Activated naive CD4-positive, alpha-beta T cell treated with anti-CD3 and anti-CD28 coated beads, Interleukin-2, amount 50 U/mL, for 72 hours (primary cell): ENCODE measurements at regions not wholly inside any gene's neighbourhood (a gene's known extent, or its start where the extent isn't known, plus 50 kb on each side); places are given as distances from the start of the nearest gene placed in this dataset.

Experiments
- ATAC-seq, 2 donors: fragments of 150-1000 bp; cut with Tn5 transposase; 2 replicates each; pipeline ENCODE4 v1.10.0; 2021; ENCODE audit warnings: mild to moderate bottlenecking in 2 of 2, moderate library complexity in 2 of 2
- DNase-seq, 2 donors: peaks; one replicate each; pipeline ENCODE4 v3.0.0; 2021 to 2022; ENCODE audit warnings: low spot score in 2 of 2
- H3K27ac Mint-ChIP-seq, 2 donors: one replicate each; pipeline ENCODE4 v1.8.0; 2022; ENCODE audit warnings: mild to moderate bottlenecking in 2 of 2, mixed read lengths in 2 of 2
- H3K36me3 Mint-ChIP-seq, 2 donors: one replicate each; pipeline ENCODE4 v1.8.0; 2022; ENCODE audit warnings: mixed read lengths in 2 of 2
- H3K9me3 Mint-ChIP-seq, 2 donors: one replicate each; pipeline ENCODE4 v1.8.0; 2022; ENCODE audit warnings: mixed read lengths in 2 of 2

DNA sequence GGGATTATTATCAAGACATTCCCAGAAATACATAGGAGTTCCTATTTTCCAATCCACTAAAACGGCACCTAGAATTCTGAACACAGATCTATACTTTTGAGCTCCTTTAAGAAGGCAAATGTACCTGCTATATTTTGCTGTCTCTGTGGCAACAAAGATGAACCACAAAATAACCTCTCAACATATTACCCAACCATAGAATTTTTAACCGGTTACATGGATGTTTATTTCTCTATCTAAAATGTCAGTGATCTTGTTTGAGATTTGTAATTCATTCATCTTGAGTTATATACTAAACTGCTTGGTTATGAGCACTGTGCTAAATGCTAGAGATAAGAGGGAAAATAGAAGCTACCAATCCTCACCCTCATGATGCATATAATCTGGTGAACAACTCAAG, 117.5 kb upstream of the HMGCLL1 start:
- DNase-seq: no peak
- Mint-ChIP-seq H3K9me3 (peaks cover 7 to 12% of the 10 kb centered on the region in 2 donors), H3K36me3 (no peaks in the 10 kb centered on the region), H3K27ac (no peak overlapping the region)
- no peak for ATAC-seq

DNA sequence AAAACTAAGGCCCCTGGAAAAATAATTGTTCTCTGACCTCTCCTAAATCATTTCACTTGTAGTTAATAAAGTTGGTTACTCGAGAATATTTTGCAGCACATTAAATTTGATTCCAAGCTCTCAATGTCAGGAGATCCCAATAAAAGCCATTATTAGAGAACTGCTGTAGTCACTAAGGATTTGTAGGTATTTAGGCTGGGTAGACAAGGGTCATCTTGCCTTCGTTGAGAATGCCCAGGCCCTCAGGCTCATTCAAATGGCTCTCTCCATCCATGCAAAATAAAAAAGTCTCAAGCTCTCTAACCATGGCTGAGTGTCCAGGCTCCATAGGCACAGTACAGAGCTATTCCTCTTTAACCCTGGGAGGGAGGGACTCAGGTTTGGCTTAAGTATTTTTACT, 117.0 kb upstream of the HMGCLL1 start:
- no peak overlapping the region for H3K27ac Mint-ChIP-seq

DNA sequence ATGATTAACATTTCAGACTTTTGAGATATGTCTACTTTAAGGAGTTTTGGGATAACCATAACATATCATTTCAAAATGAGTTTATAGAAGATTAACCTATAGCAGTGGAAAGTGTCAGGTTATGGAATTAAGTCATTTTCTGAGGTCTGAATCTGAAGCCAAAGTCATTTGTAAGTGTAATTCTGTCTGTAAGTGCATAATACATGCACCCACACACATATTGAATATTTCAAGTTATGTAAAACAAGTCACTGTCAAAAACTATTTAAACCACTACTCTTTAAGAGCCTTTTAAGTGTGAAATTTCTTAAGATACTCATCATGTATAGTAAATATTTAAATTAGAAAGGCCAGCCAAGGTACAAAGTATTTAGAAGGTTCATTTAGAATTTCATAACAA, 115.8 kb upstream of the HMGCLL1 start:
- no peak for DNase-seq
- H3K36me3 Mint-ChIP-seq: no peaks in the 10 kb centered on the region
- no peak for ATAC-seq
- peaks cover 7 to 12% of the 10 kb centered on the region in 2 donors for H3K9me3 Mint-ChIP-seq
- H3K27ac Mint-ChIP-seq: no peak overlapping the region

More for the DNA sequence above, 117.0 kb upstream of the HMGCLL1 start:
- DNase-seq (no peak), ATAC-seq (no peak)
- Mint-ChIP-seq H3K9me3 (peaks cover 7 to 12% of the 10 kb centered on the region in 2 donors), H3K36me3 (no peaks in the 10 kb centered on the region)

DNA sequence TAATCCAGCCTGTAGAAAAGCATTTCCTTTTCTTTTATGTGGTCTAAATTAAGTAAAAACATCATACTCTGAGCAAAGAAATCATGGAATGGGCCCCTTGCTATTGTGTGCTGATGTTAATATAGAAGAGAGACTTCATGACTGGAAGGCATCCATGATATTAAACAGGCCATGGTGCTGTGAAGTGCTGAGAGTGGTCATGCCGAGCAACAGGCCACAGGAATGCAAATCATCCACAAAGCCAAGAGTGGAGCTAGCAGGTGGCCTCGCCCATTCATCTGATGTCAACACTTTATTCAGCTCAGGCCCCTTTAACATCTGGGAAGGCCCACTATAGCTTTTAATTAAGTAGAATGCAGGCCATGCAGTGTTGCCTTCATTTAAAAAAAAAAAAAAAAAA, 115.2 kb upstream of the HMGCLL1 start:
- no peaks in the 10 kb centered on the region for H3K36me3 Mint-ChIP-seq
- DNase-seq: no peak
- no peak overlapping the region for H3K27ac Mint-ChIP-seq
- H3K9me3 Mint-ChIP-seq: peaks cover 3 to 12% of the 10 kb centered on the region in 2 donors
- no peak for ATAC-seq

DNA sequence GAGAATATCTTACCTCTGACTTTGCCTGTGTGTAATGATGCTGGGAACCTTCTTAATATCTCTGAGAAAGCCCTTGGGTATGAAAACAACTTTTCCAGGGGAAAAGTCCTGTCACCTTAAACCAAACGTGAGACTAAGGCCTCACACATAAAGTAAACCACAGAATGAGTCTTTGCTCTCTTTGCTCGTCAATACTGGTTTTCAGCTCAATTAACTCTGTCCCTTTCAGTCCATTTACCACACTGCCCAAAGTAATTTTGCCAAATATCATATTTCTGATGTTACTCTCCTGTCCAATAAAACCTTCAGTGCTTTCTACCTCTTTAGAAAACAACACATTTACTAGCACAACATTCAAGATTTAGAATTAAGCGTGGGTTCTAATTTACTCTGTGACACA, 100.5 kb upstream of the HMGCLL1 start:
- Mint-ChIP-seq H3K9me3 (peaks cover 4 to 10% of the 10 kb centered on the region in 2 donors), H3K27ac (no peak overlapping the region), H3K36me3 (peaks cover 3 to 4% of the 10 kb centered on the region in 2 donors)
- ATAC-seq: no peak
- no peak for DNase-seq

DNA sequence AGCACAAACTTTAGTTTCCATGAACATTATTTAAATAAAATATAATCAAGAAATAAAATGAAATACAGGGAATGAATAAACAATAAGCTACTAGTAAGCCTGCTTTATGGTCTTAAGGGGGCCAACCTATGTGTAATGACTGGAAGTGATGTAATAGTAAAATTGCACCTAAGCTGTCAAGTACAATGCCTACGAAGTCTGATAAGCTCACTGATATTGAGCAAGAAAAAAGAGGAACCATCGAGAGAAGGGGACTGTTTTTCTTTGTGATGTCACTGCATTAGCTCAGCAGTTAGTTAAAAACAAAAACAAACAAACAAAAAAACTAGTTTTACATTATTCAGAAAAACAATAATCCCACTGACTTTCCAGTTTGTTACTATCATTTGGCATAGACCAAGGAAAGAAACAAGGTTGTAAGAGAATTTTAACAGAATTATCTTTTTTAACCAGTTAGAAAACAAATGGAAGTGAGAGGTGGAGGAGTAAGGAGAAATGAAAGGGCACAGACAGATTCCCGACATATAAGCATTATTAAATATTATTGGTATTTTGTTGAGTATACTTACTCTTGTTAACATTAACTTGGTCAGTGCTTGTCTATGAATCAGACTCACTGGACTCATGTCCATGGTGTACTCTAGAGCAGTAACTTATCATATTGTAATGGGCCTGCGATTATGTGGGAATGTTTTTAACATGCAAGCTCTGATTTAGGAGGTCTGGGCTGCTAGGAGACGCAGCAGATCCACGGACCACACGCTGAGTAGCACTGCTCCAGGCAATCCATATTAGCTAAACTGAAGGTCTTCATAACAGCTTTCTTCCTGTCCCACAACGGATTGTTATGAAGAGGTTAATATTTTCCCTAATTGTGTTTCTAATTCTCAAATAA, 99.6 kb upstream of the HMGCLL1 start:
- DNase-seq: no peak
- H3K36me3 Mint-ChIP-seq: no peaks in the 10 kb centered on the region
- no peak overlapping the region for H3K27ac Mint-ChIP-seq
- no peak for ATAC-seq
- peaks cover 0 to 12% of the 10 kb centered on the region in 2 donors for H3K9me3 Mint-ChIP-seq

DNA sequence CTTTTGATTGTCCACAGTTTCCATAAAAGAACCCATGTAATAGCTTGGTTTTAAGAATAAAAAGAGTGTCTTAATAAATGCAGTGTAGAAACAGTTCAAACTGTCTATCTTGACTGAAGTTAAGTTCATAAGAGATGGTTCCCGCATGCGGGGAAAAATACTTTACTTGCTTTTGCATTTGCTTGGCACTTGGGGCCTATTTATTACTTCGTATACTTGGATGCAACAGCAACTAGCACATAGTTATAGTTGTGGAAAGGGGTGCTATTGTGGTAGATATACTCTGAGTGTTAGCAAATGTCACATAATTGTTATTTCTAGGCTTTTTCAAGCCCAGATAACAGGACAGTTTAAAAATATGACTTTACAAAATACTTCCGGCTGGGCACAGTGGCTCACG, 97.7 kb upstream of the HMGCLL1 start:
- DNase-seq: no peak
- Mint-ChIP-seq H3K27ac (no peak overlapping the region), H3K9me3 (peaks cover 0 to 12% of the 10 kb centered on the region in 2 donors), H3K36me3 (no peaks in the 10 kb centered on the region)
- ATAC-seq: no peak

DNA sequence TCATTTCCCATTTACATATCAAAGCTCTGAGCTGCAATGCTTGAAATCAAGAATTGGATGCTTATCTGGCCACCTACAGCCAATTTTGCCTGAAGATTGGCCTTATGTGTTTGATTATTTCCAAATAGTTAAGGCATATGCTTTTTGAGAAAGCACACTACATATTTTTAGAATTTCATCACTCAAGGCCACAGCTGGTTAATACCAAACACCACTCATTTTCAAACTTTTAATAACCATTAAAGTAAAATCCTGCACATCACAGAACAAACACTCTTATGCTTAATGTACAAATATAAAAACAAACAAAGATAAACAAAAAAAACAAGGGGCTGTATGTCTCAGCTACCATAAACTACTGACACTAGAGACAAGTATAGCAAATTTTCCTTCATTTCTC, 96.9 kb upstream of the HMGCLL1 start:
- Mint-ChIP-seq H3K36me3 (no peaks in the 10 kb centered on the region), H3K27ac (no peak overlapping the region), H3K9me3 (peaks cover 0 to 12% of the 10 kb centered on the region in 2 donors)
- ATAC-seq: no peak
- DNase-seq: no peak

DNA sequence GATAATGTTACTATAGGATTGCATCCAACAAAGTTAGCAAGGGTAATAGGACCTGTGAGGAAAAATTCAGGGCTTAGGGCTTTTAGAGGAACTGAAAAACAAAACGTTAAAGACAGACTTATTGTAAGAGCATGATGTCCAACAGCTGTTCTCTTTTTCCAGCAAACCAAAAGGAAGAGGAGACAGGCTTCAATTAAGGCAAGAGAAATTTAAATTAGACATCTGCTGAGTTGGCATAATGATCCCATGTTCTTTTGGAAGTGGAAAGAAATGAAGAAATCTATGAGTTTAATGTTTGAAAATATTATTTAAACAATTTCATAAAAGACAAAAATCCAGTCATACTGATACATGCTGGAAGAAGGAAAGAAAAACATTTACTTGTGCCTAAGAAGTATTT, 95.7 kb upstream of the HMGCLL1 start:
- ATAC-seq (no peak), DNase-seq (no peak)
- Mint-ChIP-seq H3K27ac (no peak overlapping the region), H3K9me3 (peaks cover 7 to 8% of the 10 kb centered on the region in 2 donors), H3K36me3 (no peaks in the 10 kb centered on the region)

DNA sequence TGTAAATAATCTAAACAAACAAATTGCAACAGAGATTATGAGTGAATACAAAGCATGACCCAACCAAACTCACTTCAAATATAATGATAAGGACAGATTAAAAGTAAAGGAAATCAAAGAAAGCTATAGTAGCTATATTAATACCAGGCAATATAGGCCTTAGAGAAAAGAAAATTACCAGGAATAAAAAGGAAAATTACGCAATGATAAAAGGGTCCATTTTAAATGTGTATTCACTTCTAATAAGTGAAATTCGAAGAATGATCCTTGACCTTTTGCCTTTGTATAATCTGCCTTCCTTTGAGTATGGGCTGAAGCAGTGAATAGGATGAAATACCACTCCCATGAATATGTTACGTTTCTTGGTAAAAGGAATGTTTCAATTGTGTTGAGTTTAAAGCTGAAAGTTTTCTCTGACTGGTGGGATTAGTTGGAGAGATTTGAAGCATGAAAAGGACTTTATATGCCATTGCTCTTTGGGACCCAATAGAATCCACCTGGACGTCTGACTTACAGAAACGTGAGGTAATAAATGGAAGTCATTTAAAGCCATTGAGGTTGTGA, 91.9 kb upstream of the HMGCLL1 start:
- ATAC-seq (no peak), DNase-seq (no peak)
- no peak overlapping the region for H3K27ac Mint-ChIP-seq
- H3K9me3 Mint-ChIP-seq: peaks cover 4 to 20% of the 10 kb centered on the region in 2 donors
- H3K36me3 Mint-ChIP-seq: no peaks in the 10 kb centered on the region

DNA sequence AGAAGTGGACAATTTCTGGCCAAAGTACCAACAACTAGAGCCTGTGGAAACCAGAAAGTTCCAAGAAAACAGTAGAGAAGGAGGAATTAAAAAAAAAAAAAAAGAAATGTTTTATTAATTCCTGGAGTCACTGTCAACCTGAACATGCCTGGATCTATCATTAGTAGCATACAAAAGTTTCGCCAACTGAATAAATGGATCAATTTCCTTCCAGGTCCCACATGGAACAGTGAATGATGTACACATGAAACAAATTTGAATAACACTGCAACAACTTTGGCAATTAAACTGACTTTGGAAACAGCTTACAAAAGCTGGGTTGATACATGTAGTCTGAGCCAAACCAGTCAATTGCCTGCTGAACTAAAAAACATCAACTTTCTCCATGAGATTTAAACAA, 90.0 kb upstream of the HMGCLL1 start:
- no peak overlapping the region for H3K27ac Mint-ChIP-seq
- DNase-seq (no peak), ATAC-seq (no peak)
- peaks cover 6 to 25% of the 10 kb centered on the region in 2 donors for H3K9me3 Mint-ChIP-seq
- peaks cover 0 to 1% of the 10 kb centered on the region in 2 donors for H3K36me3 Mint-ChIP-seq

DNA sequence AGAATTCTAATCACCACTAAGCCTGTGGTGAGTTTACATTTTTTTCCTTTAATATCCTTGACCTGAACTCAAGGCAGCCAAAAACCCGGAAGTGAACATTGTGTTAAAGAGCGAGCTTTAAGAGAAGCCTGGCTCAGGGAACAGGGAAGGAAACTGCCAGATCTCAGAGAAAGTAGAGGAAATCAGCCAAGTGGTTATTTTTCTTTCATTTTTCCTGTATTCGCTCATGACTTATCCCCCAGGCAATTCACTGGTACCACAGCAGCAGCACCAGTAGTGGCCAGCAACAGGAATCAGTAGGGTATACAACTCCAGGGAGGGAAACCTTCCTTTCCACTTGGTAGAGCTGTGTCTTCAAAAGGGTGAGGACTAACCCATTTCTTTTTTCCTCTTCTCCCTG, 89.6 kb upstream of the HMGCLL1 start:
- no peak overlapping the region for H3K27ac Mint-ChIP-seq
- ATAC-seq: no peak
- no peak for DNase-seq
- H3K9me3 Mint-ChIP-seq: peaks cover 9 to 29% of the 10 kb centered on the region in 2 donors
- peaks cover 0 to 4% of the 10 kb centered on the region in 2 donors for H3K36me3 Mint-ChIP-seq

DNA sequence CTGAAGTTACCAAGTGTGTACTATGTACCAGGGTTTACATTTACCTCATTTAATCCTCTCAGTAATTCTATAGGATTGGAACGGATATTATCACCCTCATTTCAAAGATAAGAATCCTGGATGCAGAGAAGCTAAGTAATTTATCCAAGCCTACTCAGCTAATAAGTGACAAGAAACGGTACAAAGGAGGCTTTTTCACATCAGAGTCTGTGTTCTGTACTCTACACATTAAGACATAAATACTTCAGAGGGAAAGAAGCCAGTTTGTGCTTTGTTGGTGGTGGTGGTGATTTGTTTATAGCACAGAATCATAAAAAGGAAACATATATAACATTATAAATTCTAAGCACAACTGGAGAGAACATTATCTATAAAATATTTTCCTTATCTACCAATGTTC, 88.3 kb upstream of the HMGCLL1 start:
- H3K27ac Mint-ChIP-seq: no peak overlapping the region
- H3K36me3 Mint-ChIP-seq: peaks cover 0 to 11% of the 10 kb centered on the region in 2 donors
- no peak for DNase-seq
- peaks cover 19 to 39% of the 10 kb centered on the region in 2 donors for H3K9me3 Mint-ChIP-seq
- no peak for ATAC-seq

DNA sequence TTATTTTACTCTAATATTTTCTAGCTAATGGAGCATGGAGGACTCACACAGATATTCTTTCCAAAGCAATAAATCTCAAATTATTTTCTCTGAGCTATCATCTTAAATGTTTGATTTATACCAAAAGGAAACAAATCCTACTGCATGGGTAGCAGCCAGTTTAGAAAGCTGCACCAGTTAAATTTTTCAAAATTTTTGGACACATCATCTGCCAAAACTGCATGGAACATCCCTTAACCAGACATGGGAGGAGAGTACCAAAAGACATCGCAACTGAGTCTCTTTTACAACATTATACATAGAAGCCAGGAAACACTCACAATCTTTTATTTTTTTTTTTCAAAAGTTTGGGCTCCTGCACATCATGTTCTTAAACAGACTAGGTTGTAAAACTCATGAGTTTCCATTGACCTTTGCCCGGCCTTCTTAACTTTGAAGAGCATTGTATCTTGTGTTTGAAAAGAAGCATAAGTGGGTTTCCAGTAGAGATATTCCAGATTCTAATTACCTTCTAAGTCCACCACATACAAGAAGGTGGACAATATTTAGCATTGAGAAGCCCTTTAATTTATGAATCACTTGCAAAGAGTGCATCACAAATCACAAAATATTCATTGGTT, 87.7 kb upstream of the HMGCLL1 start:
- DNase-seq (no peak), ATAC-seq (no peak)
- Mint-ChIP-seq H3K9me3 (peaks cover 22 to 45% of the 10 kb centered on the region in 2 donors), H3K36me3 (peaks cover 0 to 11% of the 10 kb centered on the region in 2 donors), H3K27ac (no peak overlapping the region)

DNA sequence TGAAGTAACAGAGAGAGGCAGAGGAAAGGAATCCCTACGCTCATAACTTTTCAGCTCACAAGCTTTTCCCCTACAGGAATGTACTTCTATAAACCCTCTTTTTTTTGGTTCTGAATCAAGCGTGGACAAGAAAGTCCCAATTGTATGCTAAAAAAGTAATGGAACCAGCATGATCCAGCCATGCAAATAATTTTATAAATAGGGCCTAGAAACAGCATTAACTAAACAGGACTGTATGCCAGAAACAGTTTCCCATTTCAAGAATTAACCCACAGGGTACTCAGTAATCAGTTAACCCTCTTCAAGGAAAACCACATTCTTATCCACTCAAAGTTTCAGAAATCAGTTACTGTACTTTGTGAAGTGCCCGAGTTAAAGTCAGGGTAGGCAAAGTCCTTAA, 87.0 kb upstream of the HMGCLL1 start:
- ATAC-seq: no peak

DNA sequence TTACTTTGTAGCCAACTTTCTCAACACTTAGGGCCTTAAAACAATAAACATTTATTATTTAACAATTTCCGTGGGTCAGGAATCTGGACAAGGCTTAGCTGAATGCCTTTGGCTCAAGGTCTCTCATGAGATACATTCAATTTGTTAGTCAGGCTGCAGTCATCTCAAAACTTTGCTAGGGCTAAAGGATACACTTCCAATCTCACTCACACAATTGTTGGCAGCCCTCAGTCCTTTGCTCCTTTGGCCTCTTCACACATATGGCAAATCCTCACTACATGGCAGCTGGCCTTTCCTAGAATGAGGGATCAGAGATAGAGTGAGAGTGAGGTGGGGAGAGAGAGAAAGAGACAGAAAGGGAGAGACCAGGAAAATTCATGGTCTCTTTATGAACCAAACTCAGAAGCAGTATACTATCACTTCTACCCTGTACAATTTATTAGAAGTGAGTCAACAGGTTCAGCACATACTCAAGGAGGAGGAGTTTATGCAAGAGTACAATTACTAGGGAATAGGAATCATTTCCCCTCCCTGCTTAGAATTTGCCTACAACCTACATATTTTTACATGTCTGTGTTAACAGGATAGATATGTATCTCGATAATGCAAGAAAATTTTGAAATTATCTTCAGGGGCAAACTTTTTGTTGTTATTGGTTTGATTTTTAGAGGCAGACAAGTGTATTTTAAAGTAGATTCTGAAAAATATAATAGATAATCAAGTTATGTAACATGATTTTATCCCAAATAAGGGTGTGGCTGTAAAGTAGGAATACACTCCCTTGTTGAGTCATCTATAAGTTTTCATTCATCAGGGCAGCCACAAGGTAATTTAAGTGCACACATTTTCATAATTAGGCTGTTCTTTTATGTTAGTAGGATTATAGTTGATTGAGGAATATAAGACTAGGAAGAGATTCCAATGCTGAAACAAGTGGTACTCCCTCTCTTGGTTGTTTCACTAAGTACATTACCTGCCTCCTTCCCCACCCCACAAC, 85.9 kb upstream of the HMGCLL1 start:
- H3K9me3 Mint-ChIP-seq: peaks cover 29 to 43% of the 10 kb centered on the region in 2 donors
- no peak overlapping the region for H3K27ac Mint-ChIP-seq
- ATAC-seq: no peak
- no peak for DNase-seq
- peaks cover 0 to 11% of the 10 kb centered on the region in 2 donors for H3K36me3 Mint-ChIP-seq

More for the DNA sequence above, 87.0 kb upstream of the HMGCLL1 start:
- no peak for DNase-seq
- peaks cover 26 to 50% of the 10 kb centered on the region in 2 donors for H3K9me3 Mint-ChIP-seq
- H3K36me3 Mint-ChIP-seq: peaks cover 0 to 11% of the 10 kb centered on the region in 2 donors
- H3K27ac Mint-ChIP-seq: no peak overlapping the region
